Activated naive CD4-positive, alpha-beta T cell treated with anti-CD3 and anti-CD28 coated beads, Interleukin-2, amount 50 U/mL, for 72 hours (primary cell): ENCODE measurements at regions not wholly inside any gene's neighbourhood (a gene's known extent, or its start where the extent isn't known, plus 50 kb on each side); places are given as distances from the start of the nearest gene placed in this dataset.
"Not testable (repeated sequence)": the region's sequence is repeated elsewhere in the genome, so short reads cannot be mapped to it uniquely, and the experiment has no call there.

Experiments
- ATAC-seq, 2 donors: fragments of 150-1000 bp; cut with Tn5 transposase; 2 replicates each; pipeline ENCODE4 v1.10.0; 2021; ENCODE audit warnings: mild to moderate bottlenecking in 2 of 2, moderate library complexity in 2 of 2
- DNase-seq, 2 donors: peaks; one replicate each; pipeline ENCODE4 v3.0.0; 2021 to 2022; ENCODE audit warnings: low spot score in 2 of 2
- H3K27ac Mint-ChIP-seq, 2 donors: one replicate each; pipeline ENCODE4 v1.8.0; 2022; ENCODE audit warnings: mild to moderate bottlenecking in 2 of 2, mixed read lengths in 2 of 2
- H3K36me3 Mint-ChIP-seq, 2 donors: one replicate each; pipeline ENCODE4 v1.8.0; 2022; ENCODE audit warnings: mixed read lengths in 2 of 2
- H3K9me3 Mint-ChIP-seq, 2 donors: one replicate each; pipeline ENCODE4 v1.8.0; 2022; ENCODE audit warnings: mixed read lengths in 2 of 2

GRCh38 chrX:69069876-69070275, 95.4 kb downstream of the PJA1 start:
- H3K36me3 Mint-ChIP-seq = no peaks in the 10 kb centered on the region
- H3K9me3 Mint-ChIP-seq = no peaks in the 10 kb centered on the region
- no peak overlapping the region for H3K27ac Mint-ChIP-seq
- ATAC-seq (no peak), DNase-seq (no peak)

- Mint-ChIP-seq H3K27ac (no peak overlapping the region), H3K9me3 (no peaks in the 10 kb centered on the region), H3K36me3 (no peaks in the 10 kb centered on the region)
- no peak for ATAC-seq
- no peak for DNase-seq
These were observed 96.2 kb downstream of the PJA1 start for GRCh38 chrX:69069086-69069445.

GRCh38 chrX:69068301-69069085, 96.8 kb downstream of the PJA1 start:
- Mint-ChIP-seq H3K27ac (no peak overlapping the region), H3K9me3 (no peaks in the 10 kb centered on the region), H3K36me3 (no peaks in the 10 kb centered on the region)
- ATAC-seq (no peak), DNase-seq (no peak)

- DNase-seq = no peak
- no peaks in the 10 kb centered on the region for H3K36me3 Mint-ChIP-seq
- ATAC-seq = no peak
- H3K9me3 Mint-ChIP-seq = no peaks in the 10 kb centered on the region
- no peak overlapping the region for H3K27ac Mint-ChIP-seq
These were observed 97.4 kb downstream of the PJA1 start for GRCh38 chrX:69067841-69068240.

GRCh38 chrX:69066966-69067525, 98.2 kb downstream of the PJA1 start:
- ATAC-seq = no peak
- Mint-ChIP-seq H3K9me3 (no peaks in the 10 kb centered on the region), H3K27ac (no peak overlapping the region), H3K36me3 (no peaks in the 10 kb centered on the region)
- DNase-seq = no peak

GRCh38 chrX:69066021-69066757, 99.1 kb downstream of the PJA1 start:
- peak overlapping the region in 1 of 2 donors; percentile 36 for H3K27ac Mint-ChIP-seq
- ATAC-seq = no peak
- H3K9me3 Mint-ChIP-seq = no peaks in the 10 kb centered on the region
- DNase-seq = no peak
- no peaks in the 10 kb centered on the region for H3K36me3 Mint-ChIP-seq

GRCh38 chrX:69065451-69065850, 99.8 kb downstream of the PJA1 start:
- ATAC-seq (no peak), DNase-seq (no peak)
- no peak overlapping the region for H3K27ac Mint-ChIP-seq

GRCh38 chrX:69063486-69063885, 101.8 kb downstream of the PJA1 start:
- Mint-ChIP-seq H3K27ac (no peak overlapping the region), H3K36me3 (no peaks in the 10 kb centered on the region), H3K9me3 (no peaks in the 10 kb centered on the region)
- DNase-seq = no peak
- ATAC-seq = no peak

More at GRCh38 chrX:69065451-69065850, 99.8 kb downstream of the PJA1 start:
- Mint-ChIP-seq H3K36me3 (no peaks in the 10 kb centered on the region), H3K9me3 (no peaks in the 10 kb centered on the region)

GRCh38 chrX:69062493-69062892, 102.8 kb downstream of the PJA1 start:
- no peaks in the 10 kb centered on the region for H3K36me3 Mint-ChIP-seq
- H3K27ac Mint-ChIP-seq = no peak overlapping the region
- H3K9me3 Mint-ChIP-seq = no peaks in the 10 kb centered on the region
- ATAC-seq = no peak
- DNase-seq = no peak

- no peaks in the 10 kb centered on the region for H3K36me3 Mint-ChIP-seq
- ATAC-seq = no peak
- no peaks in the 10 kb centered on the region for H3K9me3 Mint-ChIP-seq
- no peak overlapping the region for H3K27ac Mint-ChIP-seq
- DNase-seq = no peak
These were observed 104.4 kb downstream of the PJA1 start for GRCh38 chrX:69060631-69061408.

GRCh38 chrX:69055193-69055592, 110.1 kb downstream of the PJA1 start:
- DNase-seq (no peak), ATAC-seq (no peak)
- peaks cover 0 to 3% of the 10 kb centered on the region in 2 donors for H3K9me3 Mint-ChIP-seq
- no peak overlapping the region for H3K27ac Mint-ChIP-seq
- H3K36me3 Mint-ChIP-seq = no peaks in the 10 kb centered on the region

- not testable (repeated sequence) for DNase-seq, H3K27ac Mint-ChIP-seq, H3K36me3 Mint-ChIP-seq, H3K9me3 Mint-ChIP-seq, ATAC-seq
These were observed 110.8 kb downstream of the PJA1 start for GRCh38 chrX:69054497-69054896.

- H3K9me3 Mint-ChIP-seq = peaks cover 0 to 3% of the 10 kb centered on the region in 2 donors
- no peak overlapping the region for H3K27ac Mint-ChIP-seq
- H3K36me3 Mint-ChIP-seq = no peaks in the 10 kb centered on the region
- no peak for ATAC-seq
- no peak for DNase-seq
These were observed 113.4 kb downstream of the PJA1 start for GRCh38 chrX:69051901-69052300.

- peaks cover 0 to 2% of the 10 kb centered on the region in 2 donors for H3K9me3 Mint-ChIP-seq
These were observed 115.0 kb downstream of the PJA1 start for GRCh38 chrX:69050051-69050765.

GRCh38 chrX:69046996-69047490, 118.2 kb downstream of the PJA1 start:
- ATAC-seq (no peak), DNase-seq (no peak)
- peaks cover 0 to 4% of the 10 kb centered on the region in 2 donors for H3K36me3 Mint-ChIP-seq
- no peak overlapping the region for H3K27ac Mint-ChIP-seq
- H3K9me3 Mint-ChIP-seq = no peaks in the 10 kb centered on the region

More at GRCh38 chrX:69050051-69050765, 115.0 kb downstream of the PJA1 start:
- H3K27ac Mint-ChIP-seq = no peak overlapping the region
- DNase-seq = no peak
- peaks cover 0 to 4% of the 10 kb centered on the region in 2 donors for H3K36me3 Mint-ChIP-seq
- no peak for ATAC-seq
